Epithelial cell of esophagus (primary cell): ENCODE measurements at regions not wholly inside any gene's neighbourhood (a gene's known extent, or its start where the extent isn't known, plus 50 kb on each side); places are given as distances from the start of the nearest gene placed in this dataset.

Source experiments
- DNase-seq: peaks from one replicate; pipeline ENCODE4 v3.0.0; 2010; ENCODE audit warnings: low read depth
- H3K4me3 ChIP-seq: 2 replicates; pipeline ENCODE4 v1.5.1; 2011; ENCODE audit warnings: mild to moderate bottlenecking, low read length, control low read depth
- CTCF ChIP-seq: IDR thresholded peaks from 2 replicates; pipeline ENCODE4 v1.5.1; 2011; ENCODE audit warnings: low read depth, mild to moderate bottlenecking, low read length, control low read depth, inconsistent platforms; ENCODE audit not compliant: insufficient read depth; ENCODE audit errors: missing control alignments

- TF ChIP-seq CTCF, result no peak
- no peak overlapping the region for H3K4me3 ChIP-seq
- peak; percentile 4 for DNase-seq
Observed at GRCh38 chr2:145012806-145013205, 492.9 kb upstream of the ZEB2 start.

- no peak overlapping the region for H3K4me3 ChIP-seq
- peak; percentile 63 for DNase-seq
- no peak for TF ChIP-seq CTCF
Observed at GRCh38 chr2:145012214-145012670, 492.3 kb upstream of the ZEB2 start.

- H3K4me3 ChIP-seq, result no peak overlapping the region
- DNase-seq, result no peak
- no peak for TF ChIP-seq CTCF
Observed at GRCh38 chr2:145010635-145011034, 490.7 kb upstream of the ZEB2 start.

GRCh38 chr2:145007960-145008263 lies 488.0 kb upstream of the ZEB2 start:
- no peak for TF ChIP-seq CTCF
- H3K4me3 ChIP-seq, result no peak overlapping the region

GRCh38 chr2:145007093-145007959 lies 487.4 kb upstream of the ZEB2 start:
- no peak overlapping the region for H3K4me3 ChIP-seq
- peak; percentile 95 for DNase-seq
- no peak for TF ChIP-seq CTCF

More at GRCh38 chr2:145007960-145008263, 488.0 kb upstream of the ZEB2 start:
- no peak for DNase-seq

DNA sequence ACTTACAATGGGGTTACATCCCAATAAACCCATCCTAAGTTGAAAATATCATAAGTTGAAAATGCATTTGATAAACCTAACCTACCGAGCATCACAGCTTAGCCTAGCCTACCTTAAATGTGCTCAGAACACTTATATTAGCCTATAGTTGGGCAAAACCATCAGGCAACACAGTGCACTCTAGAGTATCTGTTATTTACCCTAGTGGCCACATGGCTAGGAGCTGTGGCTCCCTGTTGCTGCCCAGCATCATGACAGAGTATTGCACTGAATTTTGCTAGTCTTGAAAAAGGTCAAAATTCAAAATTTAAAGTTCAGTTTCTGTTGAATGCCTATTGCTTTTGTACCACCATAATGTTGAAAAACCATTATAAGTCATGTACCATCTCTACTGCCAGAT lies 482.7 kb upstream of the ZEB2 start:
- DNase-seq, result no peak
- TF ChIP-seq CTCF, result no peak
- no peak overlapping the region for H3K4me3 ChIP-seq

- peak; percentile 34 for DNase-seq
- TF ChIP-seq CTCF, result no peak
Observed at GRCh38 chr2:145000376-145000775, 480.5 kb upstream of the ZEB2 start.

More at GRCh38 chr2:145000376-145000775, 480.5 kb upstream of the ZEB2 start:
- H3K4me3 ChIP-seq, result no peak overlapping the region
